ENCODE measurements at regions not wholly inside any gene's neighbourhood (a gene's known extent, or its start where the extent isn't known, plus 50 kb on each side); places are given as distances from the start of the nearest gene placed in this dataset.

DNA sequence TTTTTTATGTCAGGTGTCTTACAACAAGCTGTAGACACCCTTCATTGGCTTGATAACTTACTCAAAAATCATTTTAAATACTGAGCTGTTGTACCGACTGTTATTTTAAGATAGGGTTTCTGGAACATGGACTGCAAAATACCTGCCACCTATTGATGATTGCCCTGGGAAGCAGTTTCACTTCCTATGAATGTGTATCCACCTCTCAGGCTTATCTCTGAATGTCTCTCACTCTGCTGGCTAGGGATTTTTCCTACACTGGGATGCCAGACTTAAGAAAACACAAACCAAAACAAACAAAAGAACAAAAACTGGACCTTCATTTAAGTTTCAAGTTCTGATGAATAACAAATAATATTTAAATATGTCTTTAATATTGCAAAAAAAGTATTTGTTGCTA lies 663.7 kb downstream of the EFNB2 start:
- no peaks in the 10 kb centered on the region for H3K4me1 ChIP-seq
- DNase-seq (ENCODE audit: extremely low spot score), result no peak
- WGBS, result 83% methylated on average over 1 of the region's 1 CpG
- no peak overlapping the region for H3K4me3 ChIP-seq
- intact Hi-C loops (cut with DNase I), result no loop called here
- no peaks in the 10 kb centered on the region for H3K27me3 ChIP-seq
- no peak overlapping the region for H3K27ac ChIP-seq (replicated peaks in 1 of 4)
- H3K9me3 ChIP-seq, result no peaks in the 10 kb centered on the region
- TF ChIP-seq POLR2A (IDR thresholded peaks at IDR 0.05; ENCODE audit: low read depth), result no peak
- TF ChIP-seq EP300 (IDR thresholded peaks at IDR 0.05), result no peak
- TF ChIP-seq, protein P1, sequence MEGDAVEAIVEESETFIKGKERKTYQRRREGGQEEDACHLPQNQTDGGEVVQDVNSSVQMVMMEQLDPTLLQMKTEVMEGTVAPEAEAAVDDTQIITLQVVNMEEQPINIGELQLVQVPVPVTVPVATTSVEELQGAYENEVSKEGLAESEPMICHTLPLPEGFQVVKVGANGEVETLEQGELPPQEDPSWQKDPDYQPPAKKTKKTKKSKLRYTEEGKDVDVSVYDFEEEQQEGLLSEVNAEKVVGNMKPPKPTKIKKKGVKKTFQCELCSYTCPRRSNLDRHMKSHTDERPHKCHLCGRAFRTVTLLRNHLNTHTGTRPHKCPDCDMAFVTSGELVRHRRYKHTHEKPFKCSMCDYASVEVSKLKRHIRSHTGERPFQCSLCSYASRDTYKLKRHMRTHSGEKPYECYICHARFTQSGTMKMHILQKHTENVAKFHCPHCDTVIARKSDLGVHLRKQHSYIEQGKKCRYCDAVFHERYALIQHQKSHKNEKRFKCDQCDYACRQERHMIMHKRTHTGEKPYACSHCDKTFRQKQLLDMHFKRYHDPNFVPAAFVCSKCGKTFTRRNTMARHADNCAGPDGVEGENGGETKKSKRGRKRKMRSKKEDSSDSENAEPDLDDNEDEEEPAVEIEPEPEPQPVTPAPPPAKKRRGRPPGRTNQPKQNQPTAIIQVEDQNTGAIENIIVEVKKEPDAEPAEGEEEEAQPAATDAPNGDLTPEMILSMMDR (IDR thresholded peaks at IDR 0.05), result no peak
- H3K36me3 ChIP-seq, result no peaks in the 10 kb centered on the region

DNA sequence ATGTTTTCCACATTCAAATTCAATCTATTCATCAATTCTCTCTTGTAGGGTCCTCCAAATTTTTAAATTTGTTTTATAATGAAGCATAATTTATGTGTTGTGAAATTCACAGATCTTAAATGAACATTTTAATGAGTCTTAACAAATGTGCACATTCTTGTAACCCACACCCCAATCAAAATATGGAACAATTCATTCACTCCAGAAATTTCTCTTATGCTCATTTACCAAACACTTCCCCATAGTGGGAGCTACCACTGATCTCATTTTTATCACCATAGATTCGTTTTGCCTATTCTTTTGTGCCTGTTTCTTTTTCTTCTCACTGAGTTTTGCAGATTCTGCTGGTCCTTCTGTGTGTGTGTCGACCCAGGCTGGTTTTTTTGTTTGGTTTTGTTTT lies 664.1 kb downstream of the EFNB2 start:
- no peaks in the 10 kb centered on the region for H3K36me3 ChIP-seq
- H3K27me3 ChIP-seq, result no peaks in the 10 kb centered on the region
- 70% methylated on average over 2 of the region's 2 CpGs for WGBS
- no peaks in the 10 kb centered on the region for H3K4me1 ChIP-seq
- H3K27ac ChIP-seq (replicated peaks in 1 of 4), result no peak overlapping the region
- TF ChIP-seq, protein P1 (IDR thresholded peaks at IDR 0.05), result no peak
- TF ChIP-seq POLR2A (IDR thresholded peaks at IDR 0.05; ENCODE audit: low read depth), result no peak
- no peak for TF ChIP-seq EP300 (IDR thresholded peaks at IDR 0.05)
- TF ChIP-seq POLR2AphosphoS5 (IDR thresholded peaks at IDR 0.05), result no peak
- H3K9me3 ChIP-seq, result no peaks in the 10 kb centered on the region
- DNase-seq (ENCODE audit: extremely low spot score), result no peak
- intact Hi-C loops (cut with DNase I), result no loop called here
- H3K4me3 ChIP-seq, result no peak overlapping the region

DNA sequence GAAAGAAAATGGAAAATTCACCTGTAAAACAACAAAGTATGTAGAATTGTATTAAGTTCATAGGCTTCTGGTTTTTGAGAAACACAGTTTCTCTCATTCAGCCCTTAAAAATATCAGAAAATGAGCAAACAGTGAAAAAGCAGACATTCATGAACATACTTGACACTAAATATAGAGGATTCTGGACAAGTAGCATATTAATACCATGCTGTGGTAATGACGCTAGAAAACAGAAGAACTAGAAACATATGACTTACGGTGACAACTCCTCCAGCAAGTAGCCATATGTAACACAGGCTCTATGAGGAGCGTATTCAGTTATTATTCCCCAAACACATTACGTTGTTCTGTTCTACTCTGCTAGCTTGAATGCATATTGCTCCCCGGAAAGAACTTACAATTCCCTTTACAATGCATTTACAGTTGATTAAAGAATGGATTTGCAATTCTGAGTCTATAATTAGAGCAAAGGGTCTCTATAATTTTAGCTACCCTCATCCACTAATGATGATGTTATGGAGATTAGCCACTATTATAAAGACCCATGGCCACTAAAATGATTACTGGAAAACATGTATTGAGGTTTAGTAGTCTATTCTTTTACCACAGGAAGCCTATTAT lies 672.1 kb downstream of the EFNB2 start:
- intact Hi-C loops (cut with DNase I), result no loop called here
- Histone ChIP-seq H3K4me3 (no peak overlapping the region), H3K4me1 (no peaks in the 10 kb centered on the region), H3K27me3 (no peaks in the 10 kb centered on the region), H3K27ac (replicated peaks in 1 of 4) (no peak overlapping the region), H3K9me3 (no peaks in the 10 kb centered on the region), H3K36me3 (no peaks in the 10 kb centered on the region)
- no peak for DNase-seq (ENCODE audit: extremely low spot score)
- TF ChIP-seq POLR2AphosphoS5 (IDR thresholded peaks at IDR 0.05), result no peak
- TF ChIP-seq EP300 (IDR thresholded peaks at IDR 0.05), result no peak
- TF ChIP-seq, protein P1 (IDR thresholded peaks at IDR 0.05), result no peak
- TF ChIP-seq POLR2A (IDR thresholded peaks at IDR 0.05; ENCODE audit: low read depth), result no peak
- 92% methylated on average over 5 of the region's 5 CpGs for WGBS

DNA sequence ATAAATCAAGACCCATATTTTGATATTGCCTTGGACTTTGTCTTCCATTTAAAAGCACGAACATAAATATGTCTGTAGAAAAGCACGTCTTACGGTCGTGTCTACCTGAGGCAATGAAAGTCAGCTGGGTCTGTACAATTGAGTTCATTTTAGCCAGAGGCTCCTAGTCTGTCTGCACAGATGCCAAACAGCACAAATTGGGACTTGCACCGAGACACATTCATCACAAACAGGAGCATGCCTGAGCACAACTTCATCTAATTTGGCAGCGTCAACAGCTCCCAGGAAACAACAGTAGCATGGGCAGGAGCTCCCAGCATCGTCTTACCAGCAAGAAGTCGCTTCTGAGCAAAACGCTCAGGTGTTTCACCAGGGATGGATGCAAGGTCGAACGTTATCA lies 687.0 kb downstream of the EFNB2 start:
- TF ChIP-seq POLR2AphosphoS5 (IDR thresholded peaks at IDR 0.05) (no peak), EP300 (IDR thresholded peaks at IDR 0.05) (no peak), POLR2A (IDR thresholded peaks at IDR 0.05; ENCODE audit: low read depth) (no peak)
- TF ChIP-seq, protein P1 (IDR thresholded peaks at IDR 0.05), result no peak
- DNase-seq (ENCODE audit: extremely low spot score), result no peak
- H3K4me1 ChIP-seq, result peaks cover 0 to 10% (median 4%) of the 10 kb centered on the region in 4 donors

More for the DNA sequence above, 687.0 kb downstream of the EFNB2 start:
- H3K36me3 ChIP-seq, result no peaks in the 10 kb centered on the region
- H3K9me3 ChIP-seq, result no peaks in the 10 kb centered on the region
- intact Hi-C loops (cut with DNase I), result no loop called here
- no peaks in the 10 kb centered on the region for H3K27me3 ChIP-seq
- WGBS, result 85% methylated on average over 11 of the region's 11 CpGs
- H3K27ac ChIP-seq (replicated peaks in 1 of 4), result no peak overlapping the region
- no peak overlapping the region for H3K4me3 ChIP-seq

Data from esophagus muscularis mucosa (tissue), 4 donors.